ENCODE measurements at regions not wholly inside any gene's neighbourhood (a gene's known extent, or its start where the extent isn't known, plus 50 kb on each side); places are given as distances from the start of the nearest gene placed in this dataset.

DNA sequence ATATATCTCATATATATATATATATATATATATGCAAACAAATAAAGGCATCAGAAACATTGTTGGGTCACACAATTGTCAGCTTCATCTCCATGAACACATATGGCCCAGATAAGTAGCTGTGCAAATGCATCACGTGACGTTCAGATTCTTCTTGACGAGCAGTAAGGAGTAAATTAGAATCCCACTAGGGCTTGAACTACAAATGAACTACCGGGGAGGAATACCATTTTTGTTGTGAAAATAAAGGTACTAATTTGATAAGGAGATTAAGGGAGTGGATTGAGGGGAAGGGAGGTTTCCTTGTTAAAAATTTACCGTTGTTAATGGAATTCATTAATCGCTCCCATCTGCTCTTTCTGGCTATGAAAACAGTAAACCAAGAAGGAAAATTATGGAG is 186.5 kb upstream of the COPS8 start:
- H3K4me3 ChIP-seq (ENCODE audit: control insufficient read depth in 1 of 7, extremely low read depth in 1 of 7, insufficient read depth in 4 of 7, low read depth in 2 of 7, low read length in 6 of 7): no peak overlapping the region
- H3K27me3 ChIP-seq (replicated peaks in 2 of 5; ENCODE audit: control insufficient read depth in 4 of 5, insufficient read depth in 5 of 5, low read length in 4 of 5): peaks cover 0 to 29% (median 6%) of the 10 kb centered on the region in 5 experiments
- H3K4me1 ChIP-seq (ENCODE audit: control extremely low read depth in 1 of 4, control insufficient read depth in 4 of 4, insufficient read depth in 4 of 4, low read length in 3 of 4): no peaks in the 10 kb centered on the region
- DNase-seq: no peak
- ChIA-PET CTCF (no interaction called here), POLR2A (no interaction called here)
- 95% methylated on average over 6 of the region's 6 CpGs for WGBS (ENCODE audit: insufficient coverage)
- no peak overlapping the region for H3K27ac ChIP-seq (ENCODE audit: insufficient read depth in 1 of 2, low read depth in 1 of 2, low read length in 2 of 2, poor library complexity in 1 of 2, severe bottlenecking in 2 of 2)
- H3K9me3 ChIP-seq (ENCODE audit: control extremely low read depth in 1 of 5, control insufficient read depth in 4 of 5, insufficient read depth in 2 of 5, low read depth in 1 of 5, low read length in 4 of 5): no peaks in the 10 kb centered on the region
- H3K36me3 ChIP-seq (ENCODE audit: control insufficient read depth in 4 of 4, insufficient read depth in 4 of 4, low read length in 3 of 4): no peaks in the 10 kb centered on the region

DNA sequence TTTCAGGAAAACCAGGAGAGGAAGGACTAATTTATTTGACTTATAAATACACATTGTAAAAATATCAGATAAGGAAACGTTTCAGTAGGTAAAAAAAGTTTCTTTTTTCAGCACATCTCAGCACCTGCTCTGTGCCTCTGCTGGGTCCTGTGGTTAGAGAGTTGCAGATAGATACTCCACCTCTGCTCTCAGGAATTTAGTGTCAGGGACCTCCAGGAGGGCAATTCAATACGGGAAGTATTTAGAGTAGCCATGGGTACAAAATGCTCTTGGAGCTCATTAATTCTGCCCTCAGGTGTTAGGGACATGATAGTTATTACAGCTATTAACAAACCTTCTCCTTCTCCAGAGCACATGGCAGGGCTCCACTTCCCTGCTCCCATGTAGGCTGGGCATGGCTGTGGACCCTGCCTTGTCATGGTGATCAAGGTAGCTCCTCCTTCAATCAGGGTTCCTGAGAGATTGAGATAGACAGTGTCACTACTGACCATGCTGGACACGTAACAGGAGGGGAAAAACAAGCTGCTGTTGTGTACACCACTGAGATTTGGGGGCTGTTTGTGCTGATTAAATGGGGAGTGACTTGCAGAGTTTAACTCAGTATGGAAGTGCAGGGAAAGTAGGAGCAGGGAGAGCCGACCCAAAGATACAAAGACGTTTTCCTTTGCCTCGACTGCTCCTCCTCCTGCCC is 185.6 kb upstream of the COPS8 start:
- Histone ChIP-seq H3K27ac (ENCODE audit: insufficient read depth in 1 of 2, low read depth in 1 of 2, low read length in 2 of 2, poor library complexity in 1 of 2, severe bottlenecking in 2 of 2) (no peak overlapping the region), H3K9me3 (ENCODE audit: control extremely low read depth in 1 of 5, control insufficient read depth in 4 of 5, insufficient read depth in 2 of 5, low read depth in 1 of 5, low read length in 4 of 5) (peaks cover 0 to 3% (median 0%) of the 10 kb centered on the region in 5 experiments), H3K4me3 (ENCODE audit: control insufficient read depth in 1 of 7, extremely low read depth in 1 of 7, insufficient read depth in 4 of 7, low read depth in 2 of 7, low read length in 6 of 7) (no peak overlapping the region), H3K36me3 (ENCODE audit: control insufficient read depth in 4 of 4, insufficient read depth in 4 of 4, low read length in 3 of 4) (no peaks in the 10 kb centered on the region), H3K27me3 (replicated peaks in 2 of 5; ENCODE audit: control insufficient read depth in 4 of 5, insufficient read depth in 5 of 5, low read length in 4 of 5) (peaks cover 0 to 29% (median 6%) of the 10 kb centered on the region in 5 experiments), H3K4me1 (ENCODE audit: control extremely low read depth in 1 of 4, control insufficient read depth in 4 of 4, insufficient read depth in 4 of 4, low read length in 3 of 4) (no peaks in the 10 kb centered on the region)
- WGBS (ENCODE audit: insufficient coverage): 92% methylated on average over 5 of the region's 6 CpGs
- CTCF ChIA-PET: no interaction called here
- POLR2A ChIA-PET: no interaction called here
- DNase-seq: no peak

DNA sequence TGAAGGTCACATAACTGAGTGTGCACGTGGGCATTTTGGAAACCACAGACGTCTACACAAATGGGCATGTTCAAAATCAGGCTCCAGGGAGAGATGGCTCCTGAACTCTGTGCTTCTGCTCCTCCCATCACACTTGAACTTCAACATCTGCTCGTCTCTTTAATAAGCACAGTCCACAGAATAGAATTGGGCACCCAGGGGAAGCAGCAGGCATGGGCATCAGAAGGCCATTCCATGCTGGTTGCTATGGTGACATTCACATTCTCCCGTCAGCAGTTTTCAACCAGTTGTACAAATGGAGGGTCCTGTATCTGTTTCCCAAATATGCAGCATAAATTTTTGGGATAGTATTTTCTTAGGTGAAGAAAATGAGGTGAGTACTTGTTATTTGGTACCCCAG is 183.7 kb upstream of the COPS8 start:
- POLR2A ChIA-PET: no interaction called here
- CTCF ChIA-PET: no interaction called here
- 98% methylated on average over 4 of the region's 4 CpGs for WGBS (ENCODE audit: insufficient coverage)

DNA sequence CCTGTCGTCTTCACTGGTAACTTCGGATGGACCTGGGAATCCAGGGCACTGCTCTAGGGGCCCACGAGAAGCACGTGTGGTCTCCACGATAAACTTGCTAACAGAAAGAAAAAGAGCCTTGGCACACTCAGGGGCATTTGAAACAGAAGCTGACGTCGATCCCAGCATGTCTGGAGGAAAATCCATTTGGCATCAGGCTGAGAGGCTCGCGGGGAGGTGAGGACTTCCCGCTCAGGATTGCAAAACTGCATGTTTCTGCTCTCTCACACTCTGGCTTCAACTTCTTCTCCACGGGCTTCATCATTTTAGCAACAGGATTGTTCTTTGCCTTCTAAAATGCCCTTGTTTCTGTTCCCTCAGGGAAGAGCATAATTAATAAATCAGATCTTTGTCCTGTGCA is 181.7 kb upstream of the COPS8 start:
- CTCF ChIA-PET: interaction anchor here (1.0 kb wide), 1 partner anchor 14 kb away, joined by 3 read pairs; no protein-coding TSS in a partner anchor
- WGBS (ENCODE audit: insufficient coverage): 94% methylated on average over 11 of the region's 11 CpGs
- no peaks in the 10 kb centered on the region for H3K36me3 ChIP-seq (ENCODE audit: control insufficient read depth in 4 of 4, insufficient read depth in 4 of 4, low read length in 3 of 4)
- no peak overlapping the region for H3K4me3 ChIP-seq (ENCODE audit: control insufficient read depth in 1 of 7, extremely low read depth in 1 of 7, insufficient read depth in 4 of 7, low read depth in 2 of 7, low read length in 6 of 7)
- H3K27ac ChIP-seq (ENCODE audit: insufficient read depth in 1 of 2, low read depth in 1 of 2, low read length in 2 of 2, poor library complexity in 1 of 2, severe bottlenecking in 2 of 2): no peak overlapping the region
- H3K27me3 ChIP-seq (replicated peaks in 2 of 5; ENCODE audit: control insufficient read depth in 4 of 5, insufficient read depth in 5 of 5, low read length in 4 of 5): peaks cover 0 to 37% (median 10%) of the 10 kb centered on the region in 5 experiments
- POLR2A ChIA-PET: no interaction called here
- no peaks in the 10 kb centered on the region for H3K4me1 ChIP-seq (ENCODE audit: control extremely low read depth in 1 of 4, control insufficient read depth in 4 of 4, insufficient read depth in 4 of 4, low read length in 3 of 4)
- no peak for DNase-seq
- peaks cover 0 to 3% (median 0%) of the 10 kb centered on the region in 5 experiments for H3K9me3 ChIP-seq (ENCODE audit: control extremely low read depth in 1 of 5, control insufficient read depth in 4 of 5, insufficient read depth in 2 of 5, low read depth in 1 of 5, low read length in 4 of 5)

More for the DNA sequence above, 183.7 kb upstream of the COPS8 start:
- no peak for DNase-seq
- Histone ChIP-seq H3K4me1 (ENCODE audit: control extremely low read depth in 1 of 4, control insufficient read depth in 4 of 4, insufficient read depth in 4 of 4, low read length in 3 of 4) (no peaks in the 10 kb centered on the region), H3K9me3 (ENCODE audit: control extremely low read depth in 1 of 5, control insufficient read depth in 4 of 5, insufficient read depth in 2 of 5, low read depth in 1 of 5, low read length in 4 of 5) (peaks cover 0 to 3% (median 0%) of the 10 kb centered on the region in 5 experiments), H3K36me3 (ENCODE audit: control insufficient read depth in 4 of 4, insufficient read depth in 4 of 4, low read length in 3 of 4) (no peaks in the 10 kb centered on the region), H3K4me3 (ENCODE audit: control insufficient read depth in 1 of 7, extremely low read depth in 1 of 7, insufficient read depth in 4 of 7, low read depth in 2 of 7, low read length in 6 of 7) (no peak overlapping the region), H3K27ac (ENCODE audit: insufficient read depth in 1 of 2, low read depth in 1 of 2, low read length in 2 of 2, poor library complexity in 1 of 2, severe bottlenecking in 2 of 2) (no peak overlapping the region), H3K27me3 (replicated peaks in 2 of 5; ENCODE audit: control insufficient read depth in 4 of 5, insufficient read depth in 5 of 5, low read length in 4 of 5) (peaks cover 0 to 31% (median 8%) of the 10 kb centered on the region in 5 experiments)

DNA sequence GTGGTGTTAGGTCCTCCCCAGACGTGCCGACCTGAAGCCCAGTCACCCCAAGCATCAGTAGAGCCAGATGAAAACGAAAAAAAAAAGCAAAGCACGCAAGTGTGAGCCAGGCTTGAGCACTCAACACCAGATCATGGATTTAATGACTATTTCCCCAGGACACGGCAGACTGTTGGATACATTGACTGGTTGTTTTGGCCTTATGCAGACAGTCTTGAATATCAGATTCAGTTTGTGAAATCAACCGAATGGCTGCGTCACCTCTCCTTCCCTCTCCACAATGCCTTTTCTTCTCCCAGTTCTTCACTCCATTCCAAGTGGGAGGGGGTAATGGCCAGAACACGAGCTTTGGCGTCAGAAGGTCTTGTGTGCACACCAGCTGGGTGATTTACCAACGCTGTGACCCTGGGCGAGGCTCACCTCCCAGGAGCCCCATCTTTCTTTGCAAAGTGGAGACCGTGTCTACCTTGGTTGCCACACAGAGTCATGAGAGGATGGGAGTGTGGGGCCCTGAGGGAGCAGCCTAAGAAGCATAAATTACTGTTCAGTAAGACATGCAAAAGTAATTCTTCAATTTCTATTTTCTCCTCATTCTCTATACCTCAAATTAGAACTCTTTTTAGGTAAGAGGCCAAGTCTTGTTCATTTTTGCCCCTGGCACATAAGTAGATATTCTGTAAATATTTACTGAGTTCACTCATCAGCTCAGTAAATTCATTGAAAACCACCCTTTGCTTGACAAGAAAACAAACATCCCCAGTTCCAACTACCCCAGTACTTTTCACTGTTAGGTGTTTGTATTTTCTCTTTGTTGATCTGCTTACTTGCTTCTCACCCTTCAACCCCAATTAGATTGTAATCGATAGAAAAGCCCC is 181.1 kb upstream of the COPS8 start:
- no peak for DNase-seq
- peaks cover 0 to 34% (median 10%) of the 10 kb centered on the region in 5 experiments for H3K27me3 ChIP-seq (replicated peaks in 2 of 5; ENCODE audit: control insufficient read depth in 4 of 5, insufficient read depth in 5 of 5, low read length in 4 of 5)
- H3K36me3 ChIP-seq (ENCODE audit: control insufficient read depth in 4 of 4, insufficient read depth in 4 of 4, low read length in 3 of 4): no peaks in the 10 kb centered on the region
- H3K4me1 ChIP-seq (ENCODE audit: control extremely low read depth in 1 of 4, control insufficient read depth in 4 of 4, insufficient read depth in 4 of 4, low read length in 3 of 4): no peaks in the 10 kb centered on the region
- H3K27ac ChIP-seq (ENCODE audit: insufficient read depth in 1 of 2, low read depth in 1 of 2, low read length in 2 of 2, poor library complexity in 1 of 2, severe bottlenecking in 2 of 2): no peak overlapping the region
- peaks cover 0 to 3% (median 0%) of the 10 kb centered on the region in 5 experiments for H3K9me3 ChIP-seq (ENCODE audit: control extremely low read depth in 1 of 5, control insufficient read depth in 4 of 5, insufficient read depth in 2 of 5, low read depth in 1 of 5, low read length in 4 of 5)
- ChIA-PET CTCF (interaction anchor here (1.0 kb wide), 1 partner anchor 15 kb away, joined by 3 read pairs; no protein-coding TSS in a partner anchor), POLR2A (no interaction called here)
- WGBS (ENCODE audit: insufficient coverage): 98% methylated on average over 8 of the region's 13 CpGs
- no peak overlapping the region for H3K4me3 ChIP-seq (ENCODE audit: control insufficient read depth in 1 of 7, extremely low read depth in 1 of 7, insufficient read depth in 4 of 7, low read depth in 2 of 7, low read length in 6 of 7)

DNA sequence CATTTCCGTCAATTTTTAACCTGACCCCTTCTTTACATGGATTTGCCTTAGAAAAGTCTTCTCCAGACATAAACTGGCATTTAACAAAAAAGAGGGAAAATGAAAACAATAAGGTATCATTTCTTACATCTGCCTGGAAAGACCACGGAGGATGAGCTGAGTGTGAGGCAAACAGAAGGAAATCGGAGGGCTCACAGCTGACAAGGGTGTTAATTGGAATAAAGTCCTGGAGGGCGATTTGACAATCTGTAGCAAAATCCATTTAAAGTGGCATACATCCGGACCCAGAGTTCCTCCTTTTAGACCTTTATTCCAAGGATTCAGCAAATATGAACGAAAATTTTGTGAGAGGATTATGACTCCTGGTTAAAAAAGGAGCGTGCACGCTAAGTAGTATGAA is 179.7 kb upstream of the COPS8 start:
- 90% methylated on average over 8 of the region's 8 CpGs for WGBS (ENCODE audit: insufficient coverage)
- H3K27me3 ChIP-seq (replicated peaks in 2 of 5; ENCODE audit: control insufficient read depth in 4 of 5, insufficient read depth in 5 of 5, low read length in 4 of 5): peaks cover 0 to 25% (median 10%) of the 10 kb centered on the region in 5 experiments
- no peak overlapping the region for H3K27ac ChIP-seq (ENCODE audit: insufficient read depth in 1 of 2, low read depth in 1 of 2, low read length in 2 of 2, poor library complexity in 1 of 2, severe bottlenecking in 2 of 2)
- peaks cover 0 to 3% (median 0%) of the 10 kb centered on the region in 5 experiments for H3K9me3 ChIP-seq (ENCODE audit: control extremely low read depth in 1 of 5, control insufficient read depth in 4 of 5, insufficient read depth in 2 of 5, low read depth in 1 of 5, low read length in 4 of 5)
- H3K36me3 ChIP-seq (ENCODE audit: control insufficient read depth in 4 of 4, insufficient read depth in 4 of 4, low read length in 3 of 4): no peaks in the 10 kb centered on the region
- ChIA-PET CTCF (no interaction called here), POLR2A (no interaction called here)
- no peaks in the 10 kb centered on the region for H3K4me1 ChIP-seq (ENCODE audit: control extremely low read depth in 1 of 4, control insufficient read depth in 4 of 4, insufficient read depth in 4 of 4, low read length in 3 of 4)
- no peak for DNase-seq
- H3K4me3 ChIP-seq (ENCODE audit: control insufficient read depth in 1 of 7, extremely low read depth in 1 of 7, insufficient read depth in 4 of 7, low read depth in 2 of 7, low read length in 6 of 7): no peak overlapping the region
